ENCODE measurements at regions not wholly inside any gene's neighbourhood (a gene's known extent, or its start where the extent isn't known, plus 50 kb on each side); places are given as distances from the start of the nearest gene placed in this dataset.

DNA sequence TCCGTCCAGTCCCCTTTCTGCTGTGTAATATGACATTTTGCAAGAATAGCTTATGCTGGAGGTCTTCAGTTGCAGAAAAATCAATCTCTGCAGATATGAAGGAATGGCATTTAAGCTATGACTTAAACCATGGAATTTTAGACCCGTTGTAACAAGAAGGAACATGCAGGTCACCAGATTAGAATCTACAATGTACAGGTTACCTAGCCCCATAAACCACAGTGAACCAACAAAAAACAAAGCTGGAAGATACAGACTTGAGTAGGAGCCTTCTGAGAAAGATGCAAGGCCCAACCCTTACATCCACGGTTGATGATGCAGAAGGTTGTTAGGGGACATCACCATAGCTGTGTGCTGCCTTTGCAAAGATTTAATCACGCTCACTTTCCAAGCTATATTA lies 132.5 kb downstream of the WT1 start:
- intact Hi-C loops (cut with micrococcal nuclease), result no loop called here
- no peaks in the 10 kb centered on the region for H3K27me3 Mint-ChIP-seq (ENCODE audit: insufficient read depth)
- no peak overlapping the region for H3K4me3 Mint-ChIP-seq
- H3K36me3 Mint-ChIP-seq (ENCODE audit: low read depth), result no peaks in the 10 kb centered on the region
- no peaks in the 10 kb centered on the region for H3K4me1 Mint-ChIP-seq (ENCODE audit: low read depth)
- no peak overlapping the region for H3K27ac Mint-ChIP-seq
- H3K9me3 Mint-ChIP-seq, result no peaks in the 10 kb centered on the region
- no peak for DNase-seq (ENCODE audit: low spot score)

DNA sequence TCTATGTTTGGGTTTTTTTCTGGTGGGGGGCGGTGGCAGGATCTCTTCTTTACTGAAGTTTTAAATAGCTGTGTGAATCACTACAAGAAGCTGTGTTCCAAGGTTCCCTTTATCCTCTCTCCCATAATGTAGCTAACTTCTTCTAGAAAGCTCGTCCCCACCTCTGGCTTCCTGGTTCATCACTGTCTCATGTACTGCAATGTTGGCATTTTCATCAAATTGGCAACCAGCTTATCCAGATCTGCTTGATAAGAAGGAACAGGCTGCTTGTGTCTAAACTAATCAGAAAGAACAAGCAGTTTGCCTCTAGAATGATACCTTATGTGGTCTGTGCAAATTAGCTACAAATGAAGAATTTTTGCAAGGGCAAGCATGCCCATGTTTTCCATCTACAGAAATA lies 130.8 kb downstream of the WT1 start:
- no peaks in the 10 kb centered on the region for H3K4me1 Mint-ChIP-seq (ENCODE audit: low read depth)
- H3K27me3 Mint-ChIP-seq (ENCODE audit: insufficient read depth), result no peaks in the 10 kb centered on the region
- no peaks in the 10 kb centered on the region for H3K36me3 Mint-ChIP-seq (ENCODE audit: low read depth)
- no peak for DNase-seq (ENCODE audit: low spot score)
- H3K4me3 Mint-ChIP-seq, result no peak overlapping the region
- H3K9me3 Mint-ChIP-seq, result no peaks in the 10 kb centered on the region
- intact Hi-C loops (cut with micrococcal nuclease), result no loop called here
- no peak overlapping the region for H3K27ac Mint-ChIP-seq

GRCh38 chr11:32305460-32305859 lies 129.9 kb downstream of the WT1 start:
- no peak for DNase-seq (ENCODE audit: low spot score)
- no peak overlapping the region for H3K27ac Mint-ChIP-seq
- no peaks in the 10 kb centered on the region for H3K27me3 Mint-ChIP-seq (ENCODE audit: insufficient read depth)
- no peaks in the 10 kb centered on the region for H3K4me1 Mint-ChIP-seq (ENCODE audit: low read depth)
- H3K9me3 Mint-ChIP-seq, result no peaks in the 10 kb centered on the region
- intact Hi-C loops (cut with micrococcal nuclease), result no loop called here
- H3K36me3 Mint-ChIP-seq (ENCODE audit: low read depth), result no peaks in the 10 kb centered on the region
- no peak overlapping the region for H3K4me3 Mint-ChIP-seq

GRCh38 chr11:32307471-32307870 lies 127.9 kb downstream of the WT1 start:
- no peaks in the 10 kb centered on the region for H3K36me3 Mint-ChIP-seq (ENCODE audit: low read depth)
- no peaks in the 10 kb centered on the region for H3K27me3 Mint-ChIP-seq (ENCODE audit: insufficient read depth)
- no peaks in the 10 kb centered on the region for H3K4me1 Mint-ChIP-seq (ENCODE audit: low read depth)
- no peak overlapping the region for H3K4me3 Mint-ChIP-seq
- H3K27ac Mint-ChIP-seq, result no peak overlapping the region
- intact Hi-C loops (cut with micrococcal nuclease), result no loop called here
- H3K9me3 Mint-ChIP-seq, result no peaks in the 10 kb centered on the region
- DNase-seq (ENCODE audit: low spot score), result no peak

- Mint-ChIP-seq H3K4me1 (ENCODE audit: low read depth) (no peaks in the 10 kb centered on the region), H3K9me3 (no peaks in the 10 kb centered on the region), H3K27me3 (ENCODE audit: insufficient read depth) (no peaks in the 10 kb centered on the region), H3K27ac (no peak overlapping the region), H3K4me3 (no peak overlapping the region), H3K36me3 (ENCODE audit: low read depth) (no peaks in the 10 kb centered on the region)
- intact Hi-C loops (cut with micrococcal nuclease), result no loop called here
- DNase-seq (ENCODE audit: low spot score), result no peak
These were observed 127.4 kb downstream of the WT1 start for GRCh38 chr11:32307913-32308312.

DNA sequence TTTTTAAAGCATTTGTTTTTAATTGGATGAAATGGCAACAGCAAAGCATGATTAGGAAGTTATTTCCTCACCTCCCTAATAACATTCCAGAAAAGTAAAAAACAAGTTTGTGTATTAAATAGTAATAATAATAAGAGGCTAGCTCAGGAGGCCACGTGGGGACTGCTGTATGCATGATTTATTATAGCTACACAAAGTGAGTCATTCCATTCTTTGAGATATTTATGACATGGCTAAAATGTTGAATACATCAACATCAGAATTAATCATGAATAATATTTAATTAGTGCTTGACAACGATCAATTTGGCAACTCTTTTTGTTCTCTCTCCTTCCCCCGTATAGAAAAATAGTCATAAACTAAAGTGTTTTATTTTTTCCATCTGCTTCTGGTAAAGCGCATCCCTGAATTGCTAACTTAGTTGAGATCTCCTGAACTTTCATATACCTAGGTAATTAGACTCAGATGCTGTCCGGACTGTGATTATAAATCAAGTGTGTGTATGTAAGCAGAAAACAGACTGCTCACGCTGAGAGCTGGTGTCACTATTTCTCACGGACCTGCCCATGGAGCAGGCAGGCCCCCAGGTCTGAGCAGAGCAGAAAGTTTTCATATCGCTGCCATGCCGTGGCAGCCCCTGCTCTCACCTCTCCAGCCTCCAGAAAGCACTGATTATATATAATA lies 125.7 kb downstream of the WT1 start:
- no peaks in the 10 kb centered on the region for H3K36me3 Mint-ChIP-seq (ENCODE audit: low read depth)

GRCh38 chr11:32310214-32310601 lies 125.1 kb downstream of the WT1 start:
- H3K27me3 Mint-ChIP-seq (ENCODE audit: insufficient read depth), result no peaks in the 10 kb centered on the region
- no peak for DNase-seq (ENCODE audit: low spot score)
- H3K9me3 Mint-ChIP-seq, result no peaks in the 10 kb centered on the region
- no peaks in the 10 kb centered on the region for H3K36me3 Mint-ChIP-seq (ENCODE audit: low read depth)
- intact Hi-C loops (cut with micrococcal nuclease), result no loop called here
- no peak overlapping the region for H3K27ac Mint-ChIP-seq
- no peak overlapping the region for H3K4me3 Mint-ChIP-seq
- H3K4me1 Mint-ChIP-seq (ENCODE audit: low read depth), result no peaks in the 10 kb centered on the region

More for the DNA sequence above, 125.7 kb downstream of the WT1 start:
- no peak overlapping the region for H3K27ac Mint-ChIP-seq
- no peak for DNase-seq (ENCODE audit: low spot score)
- intact Hi-C loops (cut with micrococcal nuclease), result no loop called here
- H3K4me3 Mint-ChIP-seq, result no peak overlapping the region
- no peaks in the 10 kb centered on the region for H3K9me3 Mint-ChIP-seq
- H3K4me1 Mint-ChIP-seq (ENCODE audit: low read depth), result no peaks in the 10 kb centered on the region
- H3K27me3 Mint-ChIP-seq (ENCODE audit: insufficient read depth), result no peaks in the 10 kb centered on the region

DNA sequence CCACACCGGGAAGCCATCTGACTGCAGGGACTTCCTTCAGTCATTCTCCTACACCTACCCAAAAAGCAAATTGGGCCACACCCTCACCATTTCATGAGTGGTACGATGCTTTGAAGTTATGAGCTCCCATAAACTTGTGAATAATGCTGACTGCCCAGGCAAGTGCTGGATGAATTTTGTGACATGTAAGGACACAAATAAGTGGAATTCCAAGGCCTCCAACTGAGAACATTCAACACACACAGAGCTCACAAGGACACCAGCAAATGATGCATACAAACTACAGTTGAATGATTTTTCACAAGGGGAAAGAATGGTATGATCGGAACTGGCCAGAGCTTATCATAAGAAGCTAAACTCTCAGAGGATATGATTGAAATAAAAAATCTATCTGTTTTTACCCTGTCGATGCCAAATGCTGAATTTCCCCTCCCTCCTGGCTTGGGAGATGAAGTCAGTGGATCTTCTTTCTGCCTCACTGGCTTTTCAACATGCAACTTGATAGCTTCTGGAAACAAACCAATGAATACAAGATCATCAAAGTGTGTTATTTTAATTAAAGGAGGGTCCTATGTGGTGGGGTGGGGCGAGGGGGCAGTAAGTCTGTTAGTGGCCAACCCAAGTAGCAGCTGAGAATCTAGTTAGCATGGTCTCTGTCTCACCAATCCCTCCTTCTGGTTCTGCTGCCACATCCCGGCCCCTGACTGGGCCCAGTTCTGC lies 123.8 kb downstream of the WT1 start:
- Mint-ChIP-seq H3K36me3 (ENCODE audit: low read depth) (no peaks in the 10 kb centered on the region), H3K9me3 (no peaks in the 10 kb centered on the region), H3K27ac (no peak overlapping the region), H3K4me1 (ENCODE audit: low read depth) (no peaks in the 10 kb centered on the region), H3K4me3 (no peak overlapping the region), H3K27me3 (ENCODE audit: insufficient read depth) (no peaks in the 10 kb centered on the region)
- no peak for DNase-seq (ENCODE audit: low spot score)
- intact Hi-C loops (cut with micrococcal nuclease), result loop anchor here (2.0 kb wide), 1 partner anchor 21 kb away; no protein-coding TSS in a partner anchor

GRCh38 chr11:32312206-32312817 lies 123.0 kb downstream of the WT1 start:
- no peak for DNase-seq (ENCODE audit: low spot score)
- no peak overlapping the region for H3K4me3 Mint-ChIP-seq
- intact Hi-C loops (cut with micrococcal nuclease), result loop anchor here (2.0 kb wide), 1 partner anchor 20 kb away; no protein-coding TSS in a partner anchor
- no peak overlapping the region for H3K27ac Mint-ChIP-seq
- H3K4me1 Mint-ChIP-seq (ENCODE audit: low read depth), result no peaks in the 10 kb centered on the region
- no peaks in the 10 kb centered on the region for H3K27me3 Mint-ChIP-seq (ENCODE audit: insufficient read depth)
- no peaks in the 10 kb centered on the region for H3K36me3 Mint-ChIP-seq (ENCODE audit: low read depth)
- no peaks in the 10 kb centered on the region for H3K9me3 Mint-ChIP-seq

DNA sequence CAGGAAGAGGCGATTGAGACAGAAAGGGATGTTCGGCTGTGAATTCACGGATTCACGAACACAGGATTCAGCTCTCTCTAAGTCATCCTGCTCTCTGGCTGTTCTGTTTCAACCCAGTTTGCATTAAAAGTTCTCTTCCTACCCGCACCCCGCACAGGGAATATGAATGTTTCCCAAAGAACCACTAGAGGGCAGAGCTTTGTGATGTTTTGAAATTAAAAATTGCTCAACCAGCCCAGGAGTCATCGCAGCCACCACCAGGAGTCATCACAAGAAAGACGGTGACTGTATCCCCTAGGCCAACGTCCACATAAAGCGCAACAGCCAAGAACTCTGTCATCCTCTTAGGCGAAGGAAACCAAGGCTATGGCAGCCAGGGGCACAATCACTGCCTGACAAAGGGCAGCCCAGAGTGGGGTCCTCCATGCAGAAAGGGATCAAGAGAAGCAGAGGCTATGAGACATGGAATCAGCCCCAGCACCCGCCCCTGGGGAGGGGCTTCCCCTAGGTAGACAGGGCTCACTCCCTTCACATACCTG lies 122.4 kb downstream of the WT1 start:
- Mint-ChIP-seq H3K27me3 (ENCODE audit: insufficient read depth) (peaks cover under 1% of the 10 kb centered on the region), H3K9me3 (no peaks in the 10 kb centered on the region), H3K4me1 (ENCODE audit: low read depth) (peaks cover 6% of the 10 kb centered on the region), H3K27ac (no peak overlapping the region), H3K4me3 (no peak overlapping the region), H3K36me3 (ENCODE audit: low read depth) (no peaks in the 10 kb centered on the region)
- DNase-seq (ENCODE audit: low spot score), result no peak
- intact Hi-C loops (cut with micrococcal nuclease), result loop anchor here (2.0 kb wide), 1 partner anchor 20 kb away; no protein-coding TSS in a partner anchor

GRCh38 chr11:32313477-32313876 lies 121.9 kb downstream of the WT1 start:
- H3K4me3 Mint-ChIP-seq, result no peak overlapping the region

DNA sequence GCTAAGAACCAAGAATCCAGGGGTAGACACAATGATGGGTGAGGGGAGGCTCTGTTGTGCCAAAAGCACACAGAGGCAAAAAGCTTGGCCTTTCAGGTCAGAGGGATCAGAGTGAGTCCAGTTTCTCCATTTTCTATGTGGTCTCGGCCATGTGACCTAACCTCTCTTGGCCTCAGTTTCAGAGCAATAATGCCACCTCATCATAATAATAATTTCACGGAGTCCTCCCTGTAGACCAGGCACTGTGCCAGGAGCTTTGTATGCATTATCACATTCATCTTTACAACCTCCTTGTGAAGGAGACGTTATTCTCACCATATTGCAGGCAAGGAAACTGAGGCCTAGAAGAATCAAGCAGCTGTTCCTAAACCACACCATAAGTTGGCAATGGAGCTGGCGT lies 120.2 kb downstream of the WT1 start:
- no peak overlapping the region for H3K27ac Mint-ChIP-seq
- H3K4me3 Mint-ChIP-seq, result no peak overlapping the region
- DNase-seq (ENCODE audit: low spot score), result no peak
- H3K9me3 Mint-ChIP-seq, result no peaks in the 10 kb centered on the region
- H3K27me3 Mint-ChIP-seq (ENCODE audit: insufficient read depth), result peaks cover 8% of the 10 kb centered on the region
- intact Hi-C loops (cut with micrococcal nuclease), result no loop called here
- peaks cover 8% of the 10 kb centered on the region for H3K4me1 Mint-ChIP-seq (ENCODE audit: low read depth)
- H3K36me3 Mint-ChIP-seq (ENCODE audit: low read depth), result no peaks in the 10 kb centered on the region

More at GRCh38 chr11:32313477-32313876, 121.9 kb downstream of the WT1 start:
- H3K36me3 Mint-ChIP-seq (ENCODE audit: low read depth), result no peaks in the 10 kb centered on the region
- intact Hi-C loops (cut with micrococcal nuclease), result loop anchor here (2.0 kb wide), 1 partner anchor 19 kb away; no protein-coding TSS in a partner anchor
- peaks cover 8% of the 10 kb centered on the region for H3K4me1 Mint-ChIP-seq (ENCODE audit: low read depth)
- no peaks in the 10 kb centered on the region for H3K9me3 Mint-ChIP-seq
- H3K27me3 Mint-ChIP-seq (ENCODE audit: insufficient read depth), result peaks cover 3% of the 10 kb centered on the region
- H3K27ac Mint-ChIP-seq, result no peak overlapping the region
- no peak for DNase-seq (ENCODE audit: low spot score)

GRCh38 chr11:32316232-32316631 lies 119.1 kb downstream of the WT1 start:
- Mint-ChIP-seq H3K4me3 (no peak overlapping the region), H3K4me1 (ENCODE audit: low read depth) (peaks cover 8% of the 10 kb centered on the region), H3K27ac (no peak overlapping the region), H3K9me3 (no peaks in the 10 kb centered on the region), H3K36me3 (ENCODE audit: low read depth) (no peaks in the 10 kb centered on the region), H3K27me3 (ENCODE audit: insufficient read depth) (peaks cover 8% of the 10 kb centered on the region)
- intact Hi-C loops (cut with micrococcal nuclease), result no loop called here
- no peak for DNase-seq (ENCODE audit: low spot score)
